ENCODE measurements at regions not wholly inside any gene's neighbourhood (a gene's known extent, or its start where the extent isn't known, plus 50 kb on each side); places are given as distances from the start of the nearest gene placed in this dataset.

- DNase-seq (ENCODE audit: low read depth in 3 of 3, low spot score in 2 of 3): no peak
Observed at GRCh38 chr9:12930906-12931305, 156.1 kb downstream of the LURAP1L start.

GRCh38 chr9:12933957-12934356 is 159.1 kb downstream of the LURAP1L start:
- DNase-seq (ENCODE audit: low read depth in 3 of 3, low spot score in 2 of 3): no peak

GRCh38 chr9:12934545-12935272 is 159.9 kb downstream of the LURAP1L start:
- DNase-seq (ENCODE audit: low read depth in 3 of 3, low spot score in 2 of 3): no peak

GRCh38 chr9:12935714-12936113 is 160.9 kb downstream of the LURAP1L start:
- no peak for DNase-seq (ENCODE audit: low read depth in 3 of 3, low spot score in 2 of 3)

GRCh38 chr9:12954441-12954840 is 179.6 kb downstream of the LURAP1L start:
- no peak for DNase-seq (ENCODE audit: low read depth in 3 of 3, low spot score in 2 of 3)

GRCh38 chr9:12955510-12956163 is 180.8 kb downstream of the LURAP1L start:
- DNase-seq (ENCODE audit: low read depth in 3 of 3, low spot score in 2 of 3): no peak

GRCh38 chr9:12956261-12956660 is 181.4 kb downstream of the LURAP1L start:
- no peak for DNase-seq (ENCODE audit: low read depth in 3 of 3, low spot score in 2 of 3)

GRCh38 chr9:12956805-12957204 is 182.0 kb downstream of the LURAP1L start:
- DNase-seq (ENCODE audit: low read depth in 3 of 3, low spot score in 2 of 3): no peak

- DNase-seq (ENCODE audit: low read depth in 3 of 3, low spot score in 2 of 3): no peak
Observed at GRCh38 chr9:12958279-12958678, 183.5 kb downstream of the LURAP1L start.

- no peak for DNase-seq (ENCODE audit: low read depth in 3 of 3, low spot score in 2 of 3)
Observed at GRCh38 chr9:12958708-12959107, 183.9 kb downstream of the LURAP1L start.

- DNase-seq (ENCODE audit: low read depth in 3 of 3, low spot score in 2 of 3): no peak
Observed at GRCh38 chr9:12961276-12961809, 186.5 kb downstream of the LURAP1L start.

GRCh38 chr9:12963537-12963936 is 188.7 kb downstream of the LURAP1L start:
- DNase-seq (ENCODE audit: low read depth in 3 of 3, low spot score in 2 of 3): no peak

GRCh38 chr9:12964271-12964670 is 189.5 kb downstream of the LURAP1L start:
- no peak for DNase-seq (ENCODE audit: low read depth in 3 of 3, low spot score in 2 of 3)

GRCh38 chr9:12965303-12965702 is 190.5 kb downstream of the LURAP1L start:
- DNase-seq (ENCODE audit: low read depth in 3 of 3, low spot score in 2 of 3): no peak

GRCh38 chr9:12968093-12968492 is 193.3 kb downstream of the LURAP1L start:
- DNase-seq (ENCODE audit: low read depth in 3 of 3, low spot score in 2 of 3): no peak

GRCh38 chr9:12972608-12973589 is 198.1 kb downstream of the LURAP1L start:
- no peak for DNase-seq (ENCODE audit: low read depth in 3 of 3, low spot score in 2 of 3)

GRCh38 chr9:12973710-12974109 is 198.9 kb downstream of the LURAP1L start:
- DNase-seq (ENCODE audit: low read depth in 3 of 3, low spot score in 2 of 3): no peak

GRCh38 chr9:12974671-12975070 is 199.9 kb downstream of the LURAP1L start:
- no peak for DNase-seq (ENCODE audit: low read depth in 3 of 3, low spot score in 2 of 3)

GRCh38 chr9:12975496-12975895 is 200.7 kb downstream of the LURAP1L start:
- no peak for DNase-seq (ENCODE audit: low read depth in 3 of 3, low spot score in 2 of 3)

GRCh38 chr9:12980085-12980851 is 205.4 kb downstream of the LURAP1L start:
- no peak for DNase-seq (ENCODE audit: low read depth in 3 of 3, low spot score in 2 of 3)
